Upper lobe of left lung (tissue), 6 donors: ENCODE measurements at regions not wholly inside any gene's neighbourhood (a gene's known extent, or its start where the extent isn't known, plus 50 kb on each side); places are given as distances from the start of the nearest gene placed in this dataset.

ENCODE experiments used
- ATAC-seq, 2 donors: fragments of 200-7000 bp; cut with Tn5 transposase; one replicate each; pipeline ENCODE4 v1.9.1; 2022; ENCODE audit warnings: mild to moderate bottlenecking in 2 of 2, moderate library complexity in 2 of 2; ENCODE audit not compliant: low FRiP score in 2 of 2
- DNase-seq, 2 donors: peaks; one replicate each; pipeline ENCODE4 v3.0.0-alpha.2; 2019 to 2020
- H3K27ac ChIP-seq, 4 donors: fragments of 200-600 bp; sonication (generic); one replicate each; pipeline ENCODE4 v1.5.1; 2016 to 2019
- H3K27me3 ChIP-seq, 4 donors: fragments of 200-600 bp; sonication (generic); one replicate each; pipeline ENCODE4 v1.5.1; 2017 to 2019
- H3K36me3 ChIP-seq, 4 donors: fragments of 200-600 bp; sonication (generic); one replicate each; pipeline ENCODE4 v1.5.1; 2016 to 2019
- H3K4me1 ChIP-seq, 4 donors: fragments of 200-600 bp; sonication (generic); one replicate each; pipeline ENCODE4 v1.5.1; 2018 to 2019
- H3K4me3 ChIP-seq, 4 donors: fragments of 200-600 bp; sonication (generic); one replicate each; pipeline ENCODE4 v1.5.1; 2017 to 2019; ENCODE audit warnings: mild to moderate bottlenecking in 2 of 4, moderate library complexity in 1 of 4
- H3K9me3 ChIP-seq, 4 donors: fragments of 200-600 bp; sonication (generic); one replicate each; pipeline ENCODE4 v1.5.1; 2018 to 2019
- EP300 ChIP-seq, 4 donors: sonication (generic); formaldehyde crosslinking; IDR thresholded peaks; one replicate each; pipeline ENCODE4 v1.5.1; 2017; ENCODE audit warnings: antibody characterized with exemption in 4 of 4, control low read depth in 2 of 4
- POLR2A ChIP-seq, 4 donors: fragments of 450-650 bp; IDR thresholded peaks; one replicate each; pipeline ENCODE4 v1.5.1; 2016 to 2017; ENCODE audit warnings: antibody characterized with exemption in 4 of 4, mild to moderate bottlenecking in 2 of 4
- POLR2AphosphoS5 ChIP-seq, 2 donors: sonication (generic); formaldehyde crosslinking; IDR thresholded peaks; one replicate each; pipeline ENCODE4 v1.5.1; 2017; ENCODE audit warnings: antibody characterized with exemption in 2 of 2
- WGBS, 2 donors: methylation state at CpG; one replicate each; pipeline ENCODE4 v1.1.5; 2017 to 2018; 5-methylcytosine and 5-hydroxymethylcytosine counted together
- TF ChIP-seq, protein P1 (sequence below), 6 experiments: fragments of 450-650 bp in 4 of 6; fragments of 200-600 bp in 2 of 6; sonication (generic) in 2 of 6; IDR thresholded peaks; one replicate each; pipeline ENCODE4 v1.5.1; 2016 to 2019; ENCODE audit warnings: antibody characterized with exemption in 6 of 6
- donor health status: DM: no; HTN: no; CAD: no; lungs with moderate emphysema.
- donor health status: DM: no; HTN: yes; CAD: no; lungs with severe emphysema.

- ATAC-seq: no peak
- no peaks in the 10 kb centered on the region for H3K27me3 ChIP-seq
- H3K4me3 ChIP-seq: no peak overlapping the region
- no peak overlapping the region for H3K27ac ChIP-seq
- H3K9me3 ChIP-seq: no peaks in the 10 kb centered on the region
- WGBS, 2 donors: 81 to 87% methylated on average over 2 of the region's 2 CpGs
- TF ChIP-seq POLR2AphosphoS5 (IDR thresholded peaks at IDR 0.05) (no peak), EP300 (IDR thresholded peaks at IDR 0.05) (no peak), POLR2A (IDR thresholded peaks at IDR 0.05) (no peak)
- TF ChIP-seq, protein P1, sequence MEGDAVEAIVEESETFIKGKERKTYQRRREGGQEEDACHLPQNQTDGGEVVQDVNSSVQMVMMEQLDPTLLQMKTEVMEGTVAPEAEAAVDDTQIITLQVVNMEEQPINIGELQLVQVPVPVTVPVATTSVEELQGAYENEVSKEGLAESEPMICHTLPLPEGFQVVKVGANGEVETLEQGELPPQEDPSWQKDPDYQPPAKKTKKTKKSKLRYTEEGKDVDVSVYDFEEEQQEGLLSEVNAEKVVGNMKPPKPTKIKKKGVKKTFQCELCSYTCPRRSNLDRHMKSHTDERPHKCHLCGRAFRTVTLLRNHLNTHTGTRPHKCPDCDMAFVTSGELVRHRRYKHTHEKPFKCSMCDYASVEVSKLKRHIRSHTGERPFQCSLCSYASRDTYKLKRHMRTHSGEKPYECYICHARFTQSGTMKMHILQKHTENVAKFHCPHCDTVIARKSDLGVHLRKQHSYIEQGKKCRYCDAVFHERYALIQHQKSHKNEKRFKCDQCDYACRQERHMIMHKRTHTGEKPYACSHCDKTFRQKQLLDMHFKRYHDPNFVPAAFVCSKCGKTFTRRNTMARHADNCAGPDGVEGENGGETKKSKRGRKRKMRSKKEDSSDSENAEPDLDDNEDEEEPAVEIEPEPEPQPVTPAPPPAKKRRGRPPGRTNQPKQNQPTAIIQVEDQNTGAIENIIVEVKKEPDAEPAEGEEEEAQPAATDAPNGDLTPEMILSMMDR (IDR thresholded peaks at IDR 0.05): no peak
- no peak for DNase-seq
- no peaks in the 10 kb centered on the region for H3K36me3 ChIP-seq
- peaks cover 0 to 16% (median 8%) of the 10 kb centered on the region in 4 donors for H3K4me1 ChIP-seq
These were observed 73.7 kb upstream of the EDEM3 start for GRCh38 chr1:184828369-184828717.

DNA sequence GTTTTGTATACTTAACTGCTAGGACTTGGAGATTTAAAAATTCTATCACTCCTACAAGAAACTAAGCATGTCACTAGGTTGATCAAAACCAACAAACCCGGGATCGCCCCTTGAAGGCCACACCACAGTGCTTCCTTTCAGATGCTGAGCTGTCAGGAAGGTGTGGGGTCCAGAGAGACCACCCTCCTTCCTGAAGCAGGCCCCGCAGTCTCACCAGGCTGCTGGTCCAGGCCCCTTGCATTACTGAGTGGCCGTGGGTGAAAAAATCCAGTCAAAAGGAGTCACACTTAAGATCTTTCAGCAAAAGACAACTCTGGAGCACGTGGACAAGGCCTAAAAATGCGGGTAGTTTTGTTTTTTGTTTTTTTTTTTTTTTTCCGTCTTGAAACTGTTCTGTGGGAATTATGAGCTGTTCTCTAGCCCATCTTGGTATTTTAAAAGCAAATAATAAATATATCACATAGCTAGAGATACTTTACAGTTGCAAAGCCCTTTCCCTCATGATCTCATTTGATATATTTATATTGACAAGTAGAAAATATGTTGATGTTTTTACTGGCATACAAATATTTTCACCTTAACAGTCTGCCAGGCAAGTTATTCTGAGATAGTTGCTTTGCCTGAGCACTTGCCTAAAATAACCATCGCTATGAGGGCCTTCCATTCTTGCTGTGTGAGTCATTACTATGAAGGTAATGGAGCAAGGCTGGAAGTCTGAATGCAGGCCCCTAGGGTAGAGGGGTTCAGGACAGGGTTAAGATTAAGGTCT lies 73.1 kb upstream of the EDEM3 start:
- ATAC-seq (peak in 1 of 2 donors; percentile 59), DNase-seq (no peak)
- Histone ChIP-seq H3K27me3 (no peaks in the 10 kb centered on the region), H3K4me3 (no peak overlapping the region), H3K36me3 (peaks cover 0 to 2% (median 0%) of the 10 kb centered on the region in 4 donors), H3K27ac (no peak overlapping the region), H3K9me3 (no peaks in the 10 kb centered on the region), H3K4me1 (peaks cover 0 to 21% (median 8%) of the 10 kb centered on the region in 4 donors)
- 81 to 86% methylated on average over 8 of the region's 8 CpGs for WGBS, 2 donors
- TF ChIP-seq, protein P1 (IDR thresholded peaks at IDR 0.05): no peak
- no peak for TF ChIP-seq POLR2AphosphoS5 (IDR thresholded peaks at IDR 0.05)
- no peak for TF ChIP-seq EP300 (IDR thresholded peaks at IDR 0.05)
- TF ChIP-seq POLR2A (IDR thresholded peaks at IDR 0.05): no peak

DNA sequence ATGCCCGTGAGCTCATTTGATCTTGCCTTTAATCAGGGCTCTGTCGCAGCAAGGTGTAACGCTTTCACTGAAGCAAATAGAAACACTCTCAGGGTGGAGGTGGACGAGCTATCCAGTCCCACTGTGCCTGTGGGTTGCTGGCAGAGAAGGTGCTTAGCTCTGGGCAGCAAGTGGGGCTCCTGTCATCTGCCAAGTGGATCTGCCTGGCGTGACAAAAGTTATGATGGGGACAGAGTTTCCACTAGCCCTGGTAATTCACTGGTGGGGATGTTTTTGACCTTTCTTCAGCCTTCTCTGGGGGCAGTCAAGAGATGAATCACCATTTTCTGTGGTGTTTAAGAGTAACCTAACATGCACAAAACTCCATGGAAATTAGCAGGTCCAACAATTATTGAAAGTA lies 71.3 kb upstream of the EDEM3 start:
- TF ChIP-seq POLR2AphosphoS5 (IDR thresholded peaks at IDR 0.05): no peak
- no peak for TF ChIP-seq EP300 (IDR thresholded peaks at IDR 0.05)
- no peak for TF ChIP-seq POLR2A (IDR thresholded peaks at IDR 0.05)
- TF ChIP-seq, protein P1 (IDR thresholded peaks at IDR 0.05): no peak
- peak overlapping the region in 2 of 4 donors; percentile 4 to 16 for H3K27ac ChIP-seq
- DNase-seq: no peak
- no peaks in the 10 kb centered on the region for H3K27me3 ChIP-seq
- no peak for ATAC-seq
- peaks cover 0 to 13% (median 5%) of the 10 kb centered on the region in 4 donors for H3K36me3 ChIP-seq
- no peak overlapping the region for H3K4me3 ChIP-seq
- WGBS, 2 donors: 84 to 86% methylated on average over 5 of the region's 5 CpGs
- no peaks in the 10 kb centered on the region for H3K9me3 ChIP-seq
- H3K4me1 ChIP-seq: peaks cover 0 to 21% (median 8%) of the 10 kb centered on the region in 4 donors

DNA sequence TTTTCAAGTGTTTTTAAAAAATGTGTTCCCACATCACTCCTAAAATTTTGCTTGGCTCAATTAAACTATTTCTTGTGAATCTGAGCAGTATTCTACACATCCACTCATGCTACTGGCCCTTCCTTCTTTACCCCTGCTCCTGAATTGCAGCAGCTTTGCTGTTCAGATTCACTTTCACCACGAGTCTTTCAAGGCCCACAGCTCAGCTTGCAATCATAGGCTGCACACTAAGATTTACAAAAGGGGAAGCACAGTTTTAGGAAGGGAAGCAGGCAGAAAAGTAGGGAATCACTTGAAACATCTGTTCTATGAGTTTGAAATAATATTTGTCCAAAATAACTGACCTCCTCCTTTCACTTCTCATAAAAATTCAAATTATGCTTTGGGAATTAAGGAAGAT lies 70.9 kb upstream of the EDEM3 start:
- no peaks in the 10 kb centered on the region for H3K9me3 ChIP-seq
- TF ChIP-seq, protein P1 (IDR thresholded peaks at IDR 0.05): no peak
- TF ChIP-seq POLR2AphosphoS5 (IDR thresholded peaks at IDR 0.05) (no peak), POLR2A (IDR thresholded peaks at IDR 0.05) (no peak), EP300 (IDR thresholded peaks at IDR 0.05) (no peak)
- H3K4me1 ChIP-seq: peaks cover 0 to 21% (median 8%) of the 10 kb centered on the region in 4 donors
- peak in 1 of 2 donors; percentile 41 for DNase-seq
- H3K27ac ChIP-seq: peak overlapping the region in 2 of 4 donors; percentile 4 to 16
- 64 to 65% methylated on average over 1 of the region's 1 CpG for WGBS, 2 donors
- H3K27me3 ChIP-seq: no peaks in the 10 kb centered on the region
- no peak overlapping the region for H3K4me3 ChIP-seq
- ATAC-seq: peak in 1 of 2 donors; percentile 68
- H3K36me3 ChIP-seq: peaks cover 0 to 17% (median 5%) of the 10 kb centered on the region in 4 donors
